ENCODE measurements at regions not wholly inside any gene's neighbourhood (a gene's known extent, or its start where the extent isn't known, plus 50 kb on each side); places are given as distances from the start of the nearest gene placed in this dataset.

GRCh38 chr5:158267228-158267627, 408.3 kb upstream of the CLINT1 start:
- 94% methylated on average over 2 of the region's 2 CpGs for WGBS, 2 donors
- H3K4me3 ChIP-seq = no peak overlapping the region
- H3K4me1 ChIP-seq = no peaks in the 10 kb centered on the region
- H3K9me3 ChIP-seq = no peaks in the 10 kb centered on the region
- ATAC-seq (ENCODE audit: low FRiP score in 2 of 2) = no peak
- H3K27ac ChIP-seq = no peak overlapping the region
- no peak for DNase-seq
- TF ChIP-seq POLR2A (IDR thresholded peaks at IDR 0.05) (no peak), POLR2AphosphoS5 (IDR thresholded peaks at IDR 0.05) (no peak), CTCF (IDR thresholded peaks at IDR 0.05) (no peak), EP300 (IDR thresholded peaks at IDR 0.05) (no peak)
- H3K27me3 ChIP-seq = no peaks in the 10 kb centered on the region
- no peaks in the 10 kb centered on the region for H3K36me3 ChIP-seq

- DNase-seq (no peak), ATAC-seq (ENCODE audit: low FRiP score in 2 of 2) (no peak)
- WGBS, 2 donors = 69 to 82% methylated on average over 4 of the region's 4 CpGs
- no peak overlapping the region for H3K4me3 ChIP-seq
- no peaks in the 10 kb centered on the region for H3K4me1 ChIP-seq
- H3K27me3 ChIP-seq = no peaks in the 10 kb centered on the region
- H3K9me3 ChIP-seq = no peaks in the 10 kb centered on the region
- TF ChIP-seq EP300 (IDR thresholded peaks at IDR 0.05) (no peak), CTCF (IDR thresholded peaks at IDR 0.05) (no peak), POLR2AphosphoS5 (IDR thresholded peaks at IDR 0.05) (no peak), POLR2A (IDR thresholded peaks at IDR 0.05) (no peak)
- no peaks in the 10 kb centered on the region for H3K36me3 ChIP-seq
- H3K27ac ChIP-seq = no peak overlapping the region
Measured at GRCh38 chr5:158265931-158266700, 407.2 kb upstream of the CLINT1 start.

- Histone ChIP-seq H3K36me3 (no peaks in the 10 kb centered on the region), H3K27ac (no peak overlapping the region), H3K4me3 (no peak overlapping the region), H3K9me3 (no peaks in the 10 kb centered on the region), H3K27me3 (no peaks in the 10 kb centered on the region), H3K4me1 (no peaks in the 10 kb centered on the region)
- TF ChIP-seq CTCF (IDR thresholded peaks at IDR 0.05) (no peak), POLR2A (IDR thresholded peaks at IDR 0.05) (no peak), POLR2AphosphoS5 (IDR thresholded peaks at IDR 0.05) (no peak), EP300 (IDR thresholded peaks at IDR 0.05) (no peak)
- DNase-seq (no peak), ATAC-seq (ENCODE audit: low FRiP score in 2 of 2) (no peak)
Measured at GRCh38 chr5:158265346-158265745, 406.4 kb upstream of the CLINT1 start.

DNA sequence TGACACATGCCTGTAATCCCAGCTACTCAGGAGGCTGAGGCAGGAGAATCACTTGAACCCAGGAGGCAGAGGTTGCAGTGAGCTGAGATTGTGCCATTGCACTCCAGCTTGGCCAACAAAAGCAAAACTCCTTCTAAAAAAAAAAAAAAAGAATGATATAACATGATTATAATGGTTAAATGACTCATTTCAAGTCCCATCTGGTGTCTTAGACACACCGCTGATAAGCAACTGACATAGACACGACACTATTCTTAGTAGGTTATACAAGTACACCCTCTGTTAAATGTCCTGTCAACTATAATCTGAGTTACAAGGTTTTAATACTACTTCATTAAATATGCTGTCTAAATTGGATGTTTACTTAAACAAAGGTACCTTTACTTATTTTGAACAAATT, 405.3 kb upstream of the CLINT1 start:
- TF ChIP-seq POLR2AphosphoS5 (IDR thresholded peaks at IDR 0.05) (no peak), POLR2A (IDR thresholded peaks at IDR 0.05) (no peak), EP300 (IDR thresholded peaks at IDR 0.05) (no peak), CTCF (IDR thresholded peaks at IDR 0.05) (no peak)
- Histone ChIP-seq H3K4me3 (no peak overlapping the region), H3K9me3 (no peaks in the 10 kb centered on the region), H3K27me3 (no peaks in the 10 kb centered on the region), H3K36me3 (no peaks in the 10 kb centered on the region), H3K27ac (no peak overlapping the region), H3K4me1 (no peaks in the 10 kb centered on the region)
- 84 to 85% methylated on average over 2 of the region's 2 CpGs for WGBS, 2 donors
- ATAC-seq (ENCODE audit: low FRiP score in 2 of 2) (no peak), DNase-seq (no peak)
